ENCODE measurements at regions not wholly inside any gene's neighbourhood (a gene's known extent, or its start where the extent isn't known, plus 50 kb on each side); places are given as distances from the start of the nearest gene placed in this dataset.

GRCh38 chr18:51401912-51402311 is 204.4 kb upstream of the MEX3C start:
- POLR2A ChIA-PET (ENCODE audit: low non-redundant PET), result no interaction called here
- CTCF ChIA-PET, result no interaction called here
- no peak overlapping the region for H3K4me3 ChIP-seq (ENCODE audit: low read depth, low read length, poor library complexity, severe bottlenecking)
- no peaks in the 10 kb centered on the region for H3K9me3 ChIP-seq (ENCODE audit: low read depth, low read length, poor library complexity, severe bottlenecking)
- BruUV-seq (replicated peaks), result no TSS peak
- DNase-seq (ENCODE audit: low spot score), result no peak
- peaks cover 3% of the 10 kb centered on the region for H3K4me1 ChIP-seq (ENCODE audit: insufficient read depth, low read length, poor library complexity, severe bottlenecking)
- no peak for TF ChIP-seq CTCF (conservative IDR thresholded peaks at IDR 0.05; ENCODE audit: low read depth, low read length)
- no peak for TF ChIP-seq EZH2 (IDR thresholded peaks at IDR 0.05; ENCODE audit: borderline replicate concordance, low read depth, low read length, poor library complexity, severe bottlenecking)
- intact Hi-C loops (cut with micrococcal nuclease; ENCODE audit: unreplicated experiment), result no loop called here
- H3K36me3 ChIP-seq (ENCODE audit: insufficient read depth, low read length, poor library complexity, severe bottlenecking), result no peaks in the 10 kb centered on the region
- H3K27me3 ChIP-seq (replicated peaks; ENCODE audit: insufficient read depth, low read depth, low read length, poor library complexity), result no peaks in the 10 kb centered on the region
- no peak overlapping the region for H3K27ac ChIP-seq (ENCODE audit: low read depth, low read length, poor library complexity, severe bottlenecking)

DNA sequence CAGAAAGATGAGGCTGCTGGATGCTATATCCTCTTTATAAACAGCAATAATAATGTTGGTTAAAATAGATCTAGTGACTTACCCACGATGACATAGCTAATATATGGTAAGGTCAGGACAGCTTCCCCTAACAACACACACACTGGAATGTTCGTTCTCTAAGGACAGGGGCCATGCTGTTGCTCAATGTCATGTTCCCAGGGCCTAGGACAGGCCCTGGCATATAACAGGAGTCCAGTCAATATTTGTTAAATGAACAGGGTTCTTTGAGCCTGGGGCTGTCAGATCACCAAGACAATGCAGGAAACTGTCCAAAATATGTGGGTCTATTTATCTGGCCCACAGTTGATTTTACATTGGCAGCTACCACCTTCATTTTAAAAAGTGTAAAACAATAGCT is 207.1 kb upstream of the MEX3C start:
- Histone ChIP-seq H3K36me3 (ENCODE audit: insufficient read depth, low read length, poor library complexity, severe bottlenecking) (no peaks in the 10 kb centered on the region), H3K4me3 (ENCODE audit: low read depth, low read length, poor library complexity, severe bottlenecking) (no peak overlapping the region), H3K9me3 (ENCODE audit: low read depth, low read length, poor library complexity, severe bottlenecking) (no peaks in the 10 kb centered on the region), H3K4me1 (ENCODE audit: insufficient read depth, low read length, poor library complexity, severe bottlenecking) (no peaks in the 10 kb centered on the region), H3K27ac (ENCODE audit: low read depth, low read length, poor library complexity, severe bottlenecking) (no peak overlapping the region), H3K27me3 (replicated peaks; ENCODE audit: insufficient read depth, low read depth, low read length, poor library complexity) (no peaks in the 10 kb centered on the region)
- ChIA-PET POLR2A (ENCODE audit: low non-redundant PET) (interaction anchor here (0.6 kb wide), 1 partner anchor 36 kb away, joined by 3 read pairs; no protein-coding TSS in a partner anchor), CTCF (no interaction called here)
- intact Hi-C loops (cut with micrococcal nuclease; ENCODE audit: unreplicated experiment), result no loop called here
- no TSS peak for BruUV-seq (replicated peaks)
- no peak for DNase-seq (ENCODE audit: low spot score)
- no peak for TF ChIP-seq EZH2 (IDR thresholded peaks at IDR 0.05; ENCODE audit: borderline replicate concordance, low read depth, low read length, poor library complexity, severe bottlenecking)
- TF ChIP-seq CTCF (conservative IDR thresholded peaks at IDR 0.05; ENCODE audit: low read depth, low read length), result no peak

DNA sequence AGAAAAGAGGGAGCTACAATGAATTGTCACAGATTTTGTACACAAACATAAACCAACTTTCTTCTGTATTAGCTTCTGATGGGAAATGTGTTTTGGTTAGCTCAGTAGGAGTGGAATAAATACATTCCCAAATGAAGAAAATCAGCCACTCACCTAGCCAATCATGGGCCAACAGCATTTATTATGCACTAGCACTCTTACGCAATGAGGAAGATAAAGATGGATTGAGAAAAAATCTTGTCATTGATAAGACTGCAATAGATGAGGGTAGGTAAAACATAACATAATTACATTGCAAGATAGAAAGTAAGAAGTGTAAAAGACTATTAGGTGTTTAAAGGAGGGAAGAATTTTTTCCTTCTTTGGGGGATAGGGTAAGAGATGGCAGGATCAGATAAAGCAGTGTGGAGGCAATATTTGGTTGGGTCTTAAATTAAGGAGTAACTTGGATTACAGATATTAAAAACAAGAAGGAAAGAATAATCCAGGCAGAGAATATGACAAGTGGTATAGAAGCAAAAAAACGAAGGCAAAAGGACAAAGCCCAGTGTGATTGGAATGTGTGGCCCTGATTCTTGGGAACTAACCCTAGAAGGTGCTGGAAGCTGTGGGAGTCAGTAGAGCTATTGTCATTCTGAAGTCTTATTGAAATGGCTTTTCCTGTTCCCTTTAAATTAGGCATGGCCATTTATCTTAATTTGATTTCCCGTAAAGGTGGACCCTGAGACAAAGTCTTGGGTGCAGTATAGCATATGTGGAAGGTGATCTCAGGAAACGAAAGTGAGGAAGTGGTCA is 208.4 kb upstream of the MEX3C start:
- no peak for DNase-seq (ENCODE audit: low spot score)
- Histone ChIP-seq H3K27me3 (replicated peaks; ENCODE audit: insufficient read depth, low read depth, low read length, poor library complexity) (no peaks in the 10 kb centered on the region), H3K9me3 (ENCODE audit: low read depth, low read length, poor library complexity, severe bottlenecking) (no peaks in the 10 kb centered on the region), H3K4me1 (ENCODE audit: insufficient read depth, low read length, poor library complexity, severe bottlenecking) (no peaks in the 10 kb centered on the region), H3K36me3 (ENCODE audit: insufficient read depth, low read length, poor library complexity, severe bottlenecking) (no peaks in the 10 kb centered on the region), H3K27ac (ENCODE audit: low read depth, low read length, poor library complexity, severe bottlenecking) (no peak overlapping the region), H3K4me3 (ENCODE audit: low read depth, low read length, poor library complexity, severe bottlenecking) (no peak overlapping the region)
- POLR2A ChIA-PET (ENCODE audit: low non-redundant PET), result no interaction called here
- CTCF ChIA-PET, result no interaction called here
- TF ChIP-seq EZH2 (IDR thresholded peaks at IDR 0.05; ENCODE audit: borderline replicate concordance, low read depth, low read length, poor library complexity, severe bottlenecking), result no peak
- no peak for TF ChIP-seq CTCF (conservative IDR thresholded peaks at IDR 0.05; ENCODE audit: low read depth, low read length)
- no TSS peak for BruUV-seq (replicated peaks)
- intact Hi-C loops (cut with micrococcal nuclease; ENCODE audit: unreplicated experiment), result no loop called here

Data from A673 (cell line).